ENCODE measurements at regions not wholly inside any gene's neighbourhood (a gene's known extent, or its start where the extent isn't known, plus 50 kb on each side); places are given as distances from the start of the nearest gene placed in this dataset.

- Histone ChIP-seq H3K4me1 (ENCODE audit: insufficient read depth, low read length) (no peaks in the 10 kb centered on the region), H3K9me3 (ENCODE audit: control insufficient read depth in 1 of 2, low read length in 2 of 2) (no peaks in the 10 kb centered on the region), H3K4me3 (ENCODE audit: low read length in 2 of 2) (no peak overlapping the region), H3K27ac (ENCODE audit: low read depth, low read length) (no peak overlapping the region), H3K27me3 (ENCODE audit: insufficient read depth, low read length) (no peaks in the 10 kb centered on the region), H3K36me3 (ENCODE audit: insufficient read depth, low read length) (no peaks in the 10 kb centered on the region)
- no peaks in the 10 kb centered on the region for H3K36me3 Mint-ChIP-seq
- no peaks in the 10 kb centered on the region for H3K9me3 Mint-ChIP-seq
- peaks cover 3 to 4% of the 10 kb centered on the region in 2 donors for H3K27me3 Mint-ChIP-seq
- no peak overlapping the region for H3K4me3 Mint-ChIP-seq
- H3K27ac Mint-ChIP-seq, result no peak overlapping the region
- no peak for DNase-seq
- CTCF ChIA-PET (ENCODE audit: partially characterized antibody), result no interaction called here
- POLR2A ChIA-PET (ENCODE audit: partially characterized antibody), result no interaction called here
- H3K4me1 Mint-ChIP-seq, result peaks cover 0 to 3% (median 0%) of the 10 kb centered on the region in 4 donors
- intact Hi-C loops (cut with micrococcal nuclease), result no loop called here
These were observed 51.9 kb downstream of the CEBPB start for GRCh38 chr20:50242548-50242862.

DNA sequence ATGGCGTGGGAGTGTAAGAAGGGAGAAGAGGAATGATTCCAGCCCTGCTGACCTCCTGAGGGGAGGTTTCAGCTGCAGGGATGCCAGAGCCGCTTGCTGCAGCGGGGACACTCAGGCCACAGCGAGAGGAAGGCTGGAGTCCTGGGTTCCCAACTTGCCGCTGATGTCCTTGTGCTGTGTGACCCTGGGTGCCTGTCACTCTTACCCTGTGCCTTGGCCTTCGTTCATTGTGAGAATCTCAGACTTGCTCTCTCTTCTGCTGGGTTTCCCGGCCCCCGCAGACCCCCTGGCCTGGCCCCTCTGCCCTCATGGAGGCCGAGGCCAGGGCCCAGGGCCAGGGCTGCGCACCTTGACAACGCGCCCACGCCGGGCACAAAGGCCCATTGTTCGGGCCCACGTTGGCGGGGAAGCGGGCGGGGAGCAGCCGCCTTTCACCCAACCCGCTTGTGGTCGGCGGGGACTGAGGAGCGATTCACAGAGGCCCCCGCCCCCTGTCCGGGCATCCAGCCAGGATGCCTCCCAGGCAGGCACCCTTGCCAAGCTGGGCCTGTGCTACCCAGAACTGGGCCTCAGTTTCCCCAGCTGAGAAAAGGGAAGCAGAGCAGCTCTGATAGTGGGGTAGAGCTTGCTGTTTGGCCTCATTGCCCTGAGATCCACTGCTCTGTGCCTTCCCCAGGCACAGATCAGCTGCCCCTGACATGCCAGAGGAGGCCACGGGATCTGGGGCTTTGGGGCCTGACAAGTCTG, 52.4 kb downstream of the CEBPB start:
- DNase-seq, result no peak
- CTCF ChIA-PET (ENCODE audit: partially characterized antibody), result no interaction called here
- POLR2A ChIA-PET (ENCODE audit: partially characterized antibody), result no interaction called here

GRCh38 chr20:50243610-50244351, 53.2 kb downstream of the CEBPB start:
- CTCF ChIA-PET (ENCODE audit: partially characterized antibody), result no interaction called here
- POLR2A ChIA-PET (ENCODE audit: partially characterized antibody), result no interaction called here
- peaks cover 3 to 4% of the 10 kb centered on the region in 2 donors for H3K27me3 Mint-ChIP-seq

More for the DNA sequence above, 52.4 kb downstream of the CEBPB start:
- no peaks in the 10 kb centered on the region for H3K9me3 Mint-ChIP-seq
- H3K27me3 ChIP-seq (ENCODE audit: insufficient read depth, low read length), result no peaks in the 10 kb centered on the region
- no peaks in the 10 kb centered on the region for H3K9me3 ChIP-seq (ENCODE audit: control insufficient read depth in 1 of 2, low read length in 2 of 2)
- no peaks in the 10 kb centered on the region for H3K4me1 ChIP-seq (ENCODE audit: insufficient read depth, low read length)
- H3K4me1 Mint-ChIP-seq, result peaks cover 0 to 3% (median 0%) of the 10 kb centered on the region in 4 donors
- H3K27ac ChIP-seq (ENCODE audit: low read depth, low read length), result no peak overlapping the region
- no peaks in the 10 kb centered on the region for H3K36me3 ChIP-seq (ENCODE audit: insufficient read depth, low read length)
- H3K4me3 Mint-ChIP-seq, result no peak overlapping the region
- intact Hi-C loops (cut with micrococcal nuclease), result no loop called here
- no peak overlapping the region for H3K27ac Mint-ChIP-seq
- no peaks in the 10 kb centered on the region for H3K36me3 Mint-ChIP-seq
- H3K4me3 ChIP-seq (ENCODE audit: low read length in 2 of 2), result no peak overlapping the region
- peaks cover 3 to 4% of the 10 kb centered on the region in 2 donors for H3K27me3 Mint-ChIP-seq

DNA sequence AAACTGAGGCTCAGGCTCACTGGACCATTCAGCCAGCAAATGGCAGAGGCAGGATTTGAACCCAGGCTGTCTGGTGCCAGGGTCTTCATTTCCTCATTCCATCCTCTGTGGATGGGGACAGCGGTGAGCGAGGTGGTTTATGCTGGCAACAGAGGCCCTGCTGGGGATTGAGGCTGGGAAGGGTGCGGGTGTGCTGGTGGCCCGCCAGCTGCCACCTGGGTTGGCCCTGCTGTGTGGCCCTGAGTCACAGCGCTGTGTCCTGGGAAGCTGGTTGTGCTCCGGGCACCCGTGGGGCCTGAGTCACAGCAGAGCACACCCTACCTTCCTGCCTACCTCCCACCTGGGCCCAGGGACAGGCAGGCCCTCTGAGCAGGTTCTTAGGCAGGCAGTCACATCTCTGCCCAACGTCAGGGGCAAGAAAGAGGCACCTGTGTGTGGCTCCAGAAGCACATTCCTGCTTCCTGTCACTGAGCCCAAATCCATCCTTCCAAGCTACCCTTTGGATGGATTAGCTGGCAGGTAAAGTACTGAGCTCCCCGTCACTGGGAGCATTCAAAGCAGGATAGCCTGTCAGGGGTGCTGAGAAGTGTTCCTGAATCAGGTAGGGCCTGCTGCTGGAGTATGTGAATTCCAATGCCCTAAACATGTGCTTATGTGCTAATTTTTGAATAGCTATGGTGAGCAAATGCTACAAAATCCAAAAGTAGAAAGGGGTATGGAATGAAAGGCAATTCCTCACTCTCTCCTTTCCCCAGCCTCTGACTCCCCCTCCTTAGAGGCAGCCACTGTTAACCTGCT, 53.9 kb downstream of the CEBPB start:
- no peaks in the 10 kb centered on the region for H3K9me3 ChIP-seq (ENCODE audit: control insufficient read depth in 1 of 2, low read length in 2 of 2)
- no peaks in the 10 kb centered on the region for H3K36me3 Mint-ChIP-seq
- intact Hi-C loops (cut with micrococcal nuclease), result no loop called here
- peaks cover 0 to 2% of the 10 kb centered on the region in 2 donors for H3K27me3 Mint-ChIP-seq
- H3K9me3 Mint-ChIP-seq, result no peaks in the 10 kb centered on the region
- POLR2A ChIA-PET (ENCODE audit: partially characterized antibody), result no interaction called here
- H3K27ac ChIP-seq (ENCODE audit: low read depth, low read length), result no peak overlapping the region
- no peak overlapping the region for H3K27ac Mint-ChIP-seq
- H3K4me1 Mint-ChIP-seq, result no peaks in the 10 kb centered on the region
- no peaks in the 10 kb centered on the region for H3K4me1 ChIP-seq (ENCODE audit: insufficient read depth, low read length)
- H3K27me3 ChIP-seq (ENCODE audit: insufficient read depth, low read length), result no peaks in the 10 kb centered on the region
- CTCF ChIA-PET (ENCODE audit: partially characterized antibody), result no interaction called here
- no peak overlapping the region for H3K4me3 Mint-ChIP-seq
- no peaks in the 10 kb centered on the region for H3K36me3 ChIP-seq (ENCODE audit: insufficient read depth, low read length)
- H3K4me3 ChIP-seq (ENCODE audit: low read length in 2 of 2), result no peak overlapping the region
- DNase-seq, result no peak

More at GRCh38 chr20:50243610-50244351, 53.2 kb downstream of the CEBPB start:
- DNase-seq, result no peak
- intact Hi-C loops (cut with micrococcal nuclease), result no loop called here
- H3K27ac ChIP-seq (ENCODE audit: low read depth, low read length), result no peak overlapping the region
- no peaks in the 10 kb centered on the region for H3K4me1 Mint-ChIP-seq
- H3K27me3 ChIP-seq (ENCODE audit: insufficient read depth, low read length), result no peaks in the 10 kb centered on the region
- no peaks in the 10 kb centered on the region for H3K4me1 ChIP-seq (ENCODE audit: insufficient read depth, low read length)
- H3K4me3 Mint-ChIP-seq, result no peak overlapping the region
- H3K9me3 Mint-ChIP-seq, result no peaks in the 10 kb centered on the region
- H3K36me3 Mint-ChIP-seq, result no peaks in the 10 kb centered on the region
- H3K4me3 ChIP-seq (ENCODE audit: low read length in 2 of 2), result no peak overlapping the region
- H3K36me3 ChIP-seq (ENCODE audit: insufficient read depth, low read length), result no peaks in the 10 kb centered on the region
- no peaks in the 10 kb centered on the region for H3K9me3 ChIP-seq (ENCODE audit: control insufficient read depth in 1 of 2, low read length in 2 of 2)
- H3K27ac Mint-ChIP-seq, result peak overlapping the region in 1 of 7 donors; percentile 48

- Histone ChIP-seq H3K27ac (ENCODE audit: low read depth, low read length) (no peak overlapping the region), H3K9me3 (ENCODE audit: control insufficient read depth in 1 of 2, low read length in 2 of 2) (no peaks in the 10 kb centered on the region), H3K27me3 (ENCODE audit: insufficient read depth, low read length) (no peaks in the 10 kb centered on the region), H3K4me1 (ENCODE audit: insufficient read depth, low read length) (no peaks in the 10 kb centered on the region), H3K4me3 (ENCODE audit: low read length in 2 of 2) (no peak overlapping the region), H3K36me3 (ENCODE audit: insufficient read depth, low read length) (no peaks in the 10 kb centered on the region)
- no peaks in the 10 kb centered on the region for H3K4me1 Mint-ChIP-seq
- no peak overlapping the region for H3K27ac Mint-ChIP-seq
- H3K27me3 Mint-ChIP-seq, result peaks cover 0 to 2% of the 10 kb centered on the region in 2 donors
- peak overlapping the region in 1 of 8 donors; percentile 13 for H3K4me3 Mint-ChIP-seq
- no peak for DNase-seq
- ChIA-PET CTCF (ENCODE audit: partially characterized antibody) (no interaction called here), POLR2A (ENCODE audit: partially characterized antibody) (no interaction called here)
- intact Hi-C loops (cut with micrococcal nuclease), result no loop called here
- H3K36me3 Mint-ChIP-seq, result no peaks in the 10 kb centered on the region
- no peaks in the 10 kb centered on the region for H3K9me3 Mint-ChIP-seq
These were observed 55.1 kb downstream of the CEBPB start for GRCh38 chr20:50245498-50246366.

GRCh38 chr20:50246367-50247195, 56.0 kb downstream of the CEBPB start:
- Mint-ChIP-seq H3K4me1 (no peaks in the 10 kb centered on the region), H3K27me3 (peaks cover 0 to 2% of the 10 kb centered on the region in 2 donors), H3K4me3 (no peak overlapping the region), H3K27ac (no peak overlapping the region), H3K9me3 (no peaks in the 10 kb centered on the region), H3K36me3 (no peaks in the 10 kb centered on the region)
- Histone ChIP-seq H3K9me3 (ENCODE audit: control insufficient read depth in 1 of 2, low read length in 2 of 2) (no peaks in the 10 kb centered on the region), H3K4me3 (ENCODE audit: low read length in 2 of 2) (no peak overlapping the region), H3K4me1 (ENCODE audit: insufficient read depth, low read length) (no peaks in the 10 kb centered on the region), H3K27ac (ENCODE audit: low read depth, low read length) (no peak overlapping the region), H3K36me3 (ENCODE audit: insufficient read depth, low read length) (no peaks in the 10 kb centered on the region), H3K27me3 (ENCODE audit: insufficient read depth, low read length) (no peaks in the 10 kb centered on the region)
- ChIA-PET POLR2A (ENCODE audit: partially characterized antibody) (no interaction called here), CTCF (ENCODE audit: partially characterized antibody) (no interaction called here)
- DNase-seq, result no peak
- intact Hi-C loops (cut with micrococcal nuclease), result no loop called here

Data from CD4-positive, alpha-beta memory T cell (primary cell).